GM10266 (cell line): ENCODE measurements at regions not wholly inside any gene's neighbourhood (a gene's known extent, or its start where the extent isn't known, plus 50 kb on each side); places are given as distances from the start of the nearest gene placed in this dataset.

Experiments used
- DNase-seq: peaks from one replicate; pipeline ENCODE4 v3.0.0; 2012; ENCODE audit errors: extremely low spot score
- CTCF ChIP-seq: IDR thresholded peaks from 2 replicates; pipeline ENCODE4 v1.5.1; 2012; ENCODE audit warnings: mild to moderate bottlenecking, low read depth; ENCODE audit not compliant: control insufficient read depth, insufficient read depth; ENCODE audit errors: missing control alignments

GRCh38 chr7:25832456-25832855 is 319.5 kb upstream of the NFE2L3 start:
- TF ChIP-seq CTCF = no peak
- no peak for DNase-seq

GRCh38 chr7:25832929-25833328 is 319.1 kb upstream of the NFE2L3 start:
- DNase-seq = no peak
- no peak for TF ChIP-seq CTCF

- no peak for TF ChIP-seq CTCF
These were observed 317.9 kb upstream of the NFE2L3 start for GRCh38 chr7:25834050-25834449.

GRCh38 chr7:25835197-25835596 is 316.8 kb upstream of the NFE2L3 start:
- DNase-seq = no peak
- TF ChIP-seq CTCF = no peak

More at GRCh38 chr7:25834050-25834449, 317.9 kb upstream of the NFE2L3 start:
- DNase-seq = no peak

- TF ChIP-seq CTCF = no peak
- DNase-seq = no peak
These were observed 312.8 kb upstream of the NFE2L3 start for GRCh38 chr7:25839084-25839769.

GRCh38 chr7:25840209-25840792 is 311.7 kb upstream of the NFE2L3 start:
- no peak for DNase-seq
- no peak for TF ChIP-seq CTCF

- DNase-seq = no peak
- no peak for TF ChIP-seq CTCF
These were observed 310.4 kb upstream of the NFE2L3 start for GRCh38 chr7:25841575-25841974.
